ENCODE measurements at regions not wholly inside any gene's neighbourhood (a gene's known extent, or its start where the extent isn't known, plus 50 kb on each side); places are given as distances from the start of the nearest gene placed in this dataset.
"Not testable (repeated sequence)": the region's sequence is repeated elsewhere in the genome, so short reads cannot be mapped to it uniquely, and the experiment has no call there.

DNA sequence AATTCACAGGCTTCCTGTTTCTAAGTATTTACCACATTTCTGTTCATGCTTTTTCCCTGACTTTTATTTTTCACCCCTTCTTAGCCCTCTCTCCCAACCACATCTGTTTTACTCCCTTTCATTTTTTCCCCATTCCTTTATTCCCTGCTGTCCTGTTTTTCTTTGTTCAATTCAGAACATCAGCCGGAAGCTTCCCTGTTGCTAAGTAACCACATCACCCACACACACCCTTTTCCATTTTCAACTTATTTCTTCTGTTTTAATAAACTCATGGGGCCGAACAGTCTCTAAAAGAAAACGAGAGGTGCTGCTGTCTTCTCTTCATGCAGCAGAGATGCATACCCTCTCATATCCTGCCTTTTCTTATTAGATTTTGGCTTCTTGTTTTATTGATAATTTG, 53.5 kb upstream of the CEP85L start (continued):
- TF ChIP-seq, protein P1, sequence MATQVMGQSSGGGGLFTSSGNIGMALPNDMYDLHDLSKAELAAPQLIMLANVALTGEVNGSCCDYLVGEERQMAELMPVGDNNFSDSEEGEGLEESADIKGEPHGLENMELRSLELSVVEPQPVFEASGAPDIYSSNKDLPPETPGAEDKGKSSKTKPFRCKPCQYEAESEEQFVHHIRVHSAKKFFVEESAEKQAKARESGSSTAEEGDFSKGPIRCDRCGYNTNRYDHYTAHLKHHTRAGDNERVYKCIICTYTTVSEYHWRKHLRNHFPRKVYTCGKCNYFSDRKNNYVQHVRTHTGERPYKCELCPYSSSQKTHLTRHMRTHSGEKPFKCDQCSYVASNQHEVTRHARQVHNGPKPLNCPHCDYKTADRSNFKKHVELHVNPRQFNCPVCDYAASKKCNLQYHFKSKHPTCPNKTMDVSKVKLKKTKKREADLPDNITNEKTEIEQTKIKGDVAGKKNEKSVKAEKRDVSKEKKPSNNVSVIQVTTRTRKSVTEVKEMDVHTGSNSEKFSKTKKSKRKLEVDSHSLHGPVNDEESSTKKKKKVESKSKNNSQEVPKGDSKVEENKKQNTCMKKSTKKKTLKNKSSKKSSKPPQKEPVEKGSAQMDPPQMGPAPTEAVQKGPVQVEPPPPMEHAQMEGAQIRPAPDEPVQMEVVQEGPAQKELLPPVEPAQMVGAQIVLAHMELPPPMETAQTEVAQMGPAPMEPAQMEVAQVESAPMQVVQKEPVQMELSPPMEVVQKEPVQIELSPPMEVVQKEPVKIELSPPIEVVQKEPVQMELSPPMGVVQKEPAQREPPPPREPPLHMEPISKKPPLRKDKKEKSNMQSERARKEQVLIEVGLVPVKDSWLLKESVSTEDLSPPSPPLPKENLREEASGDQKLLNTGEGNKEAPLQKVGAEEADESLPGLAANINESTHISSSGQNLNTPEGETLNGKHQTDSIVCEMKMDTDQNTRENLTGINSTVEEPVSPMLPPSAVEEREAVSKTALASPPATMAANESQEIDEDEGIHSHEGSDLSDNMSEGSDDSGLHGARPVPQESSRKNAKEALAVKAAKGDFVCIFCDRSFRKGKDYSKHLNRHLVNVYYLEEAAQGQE (IDR thresholded peaks at IDR 0.05; ENCODE audit: unreplicated experiment), result no peak
- no peak for TF ChIP-seq EZH2phosphoT487 (IDR thresholded peaks at IDR 0.05; ENCODE audit: unreplicated experiment)
- TF ChIP-seq POLR2AphosphoS5 (IDR thresholded peaks at IDR 0.05; ENCODE audit: low read depth), result no peak
- TF ChIP-seq STAT1 (IDR thresholded peaks at IDR 0.05; ENCODE audit: unreplicated experiment), result no peak

DNA sequence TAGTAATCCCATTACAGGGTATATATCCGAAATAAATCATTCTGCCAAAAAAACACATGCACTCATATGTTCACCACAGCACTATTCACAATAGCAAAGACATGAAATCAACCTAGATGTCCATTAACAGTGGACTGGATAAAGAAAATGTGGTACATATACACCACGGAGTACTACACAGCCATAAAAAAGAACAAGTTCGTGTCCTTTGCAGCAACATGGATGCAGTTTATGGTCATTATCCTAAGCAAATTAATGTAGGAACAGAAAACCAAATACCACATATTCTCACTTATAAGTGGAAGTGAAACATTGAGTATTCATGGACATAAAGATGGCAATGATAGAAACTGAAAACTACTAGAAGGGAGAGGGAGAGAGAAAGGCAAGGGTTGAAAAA, 49.9 kb upstream of the CEP85L start:
- H3K4me3 Mint-ChIP-seq; H2AFZ ChIP-seq; H3K9me2 ChIP-seq (ENCODE audit: insufficient read depth); H3K27me3 Mint-ChIP-seq (ENCODE audit: insufficient read depth, low read depth, poor library complexity); ATAC-seq; H3K27me3 ChIP-seq (ENCODE audit: insufficient read depth); H3K4me3 ChIP-seq; H3K4me2 ChIP-seq; H3K36me3 ChIP-seq (ENCODE audit: insufficient read depth); DNase-seq (ENCODE audit: low spot score); H3F3A ChIP-seq (replicated peaks; ENCODE audit: low read depth); H3K27ac Mint-ChIP-seq; H3K27ac ChIP-seq (ENCODE audit: low read depth); H3K79me2 ChIP-seq (replicated peaks; ENCODE audit: insufficient read depth); H3K36me3 Mint-ChIP-seq (ENCODE audit: low read depth); H4K20me1 ChIP-seq (replicated peaks; ENCODE audit: insufficient read depth); H3K9me3 Mint-ChIP-seq: not testable (repeated sequence)
- H3K4me1 ChIP-seq (ENCODE audit: insufficient read depth), result peaks cover 14% of the 10 kb centered on the region
- peaks cover 15% of the 10 kb centered on the region for H3K4me1 Mint-ChIP-seq
